Parathyroid adenoma (tissue), 2 donors: ENCODE measurements at regions not wholly inside any gene's neighbourhood (a gene's known extent, or its start where the extent isn't known, plus 50 kb on each side); places are given as distances from the start of the nearest gene placed in this dataset.

ENCODE experiments used
- H2AFZ ChIP-seq: fragments of 300-600 bp; sonication (generic); one replicate; pipeline ENCODE4 v1.7.0; 2017; ENCODE audit warnings: antibody characterized with exemption, mild to moderate bottlenecking
- H3K27ac ChIP-seq: fragments of 300-600 bp; sonication (generic); one replicate; pipeline ENCODE4 v1.7.0; 2017
- H3K27me3 ChIP-seq: fragments of 300-600 bp; sonication (generic); one replicate; pipeline ENCODE4 v1.7.0; 2017; ENCODE audit warnings: low read length; ENCODE audit not compliant: control insufficient read depth, insufficient read depth
- H3K36me3 ChIP-seq: fragments of 300-600 bp; sonication (generic); one replicate; pipeline ENCODE4 v1.7.0; 2017; ENCODE audit warnings: low read length; ENCODE audit not compliant: control insufficient read depth, insufficient read depth
- H3K4me1 ChIP-seq: fragments of 300-600 bp; sonication (generic); one replicate; pipeline ENCODE4 v1.7.0; 2017; ENCODE audit warnings: control low read depth
- H3K4me2 ChIP-seq: fragments of 300-600 bp; sonication (generic); one replicate; pipeline ENCODE4 v1.7.0; 2017; ENCODE audit warnings: low read length
- H3K4me3 ChIP-seq: fragments of 300-600 bp; sonication (generic); one replicate; pipeline ENCODE4 v1.7.0; 2017; ENCODE audit warnings: low read depth, low read length
- H3K79me2 ChIP-seq: fragments of 300-600 bp; sonication (generic); one replicate; pipeline ENCODE4 v1.7.0; 2017; ENCODE audit warnings: control low read depth
- H3K9ac ChIP-seq: fragments of 300-600 bp; sonication (generic); one replicate; pipeline ENCODE4 v1.7.0; 2017; ENCODE audit warnings: mild to moderate bottlenecking
- H3K9me3 ChIP-seq: fragments of 300-600 bp; sonication (generic); one replicate; pipeline ENCODE4 v1.7.0; 2017; ENCODE audit warnings: low read length; ENCODE audit not compliant: control insufficient read depth
- CTCF ChIP-seq: fragments of 300-600 bp; sonication (generic); IDR thresholded peaks from one replicate; pipeline ENCODE4 v1.7.0; 2017; ENCODE audit warnings: antibody characterized with exemption, mild to moderate bottlenecking
- donor health status: primary hyperparathyroidism.

- H3K4me2 ChIP-seq = no peak overlapping the region
- no peak overlapping the region for H3K27ac ChIP-seq
- H3K79me2 ChIP-seq = no peaks in the 10 kb centered on the region
- H3K9ac ChIP-seq = no peak overlapping the region
- no peak overlapping the region for H3K4me3 ChIP-seq
- no peaks in the 10 kb centered on the region for H3K36me3 ChIP-seq
- H3K27me3 ChIP-seq = no peaks in the 10 kb centered on the region
- H3K4me1 ChIP-seq = no peaks in the 10 kb centered on the region
- H3K9me3 ChIP-seq = no peaks in the 10 kb centered on the region
- H2AFZ ChIP-seq = no peak overlapping the region
- no peak for TF ChIP-seq CTCF
These were observed 150.2 kb downstream of the ACTBL2 start for GRCh38 chr5:57332361-57332760.

DNA sequence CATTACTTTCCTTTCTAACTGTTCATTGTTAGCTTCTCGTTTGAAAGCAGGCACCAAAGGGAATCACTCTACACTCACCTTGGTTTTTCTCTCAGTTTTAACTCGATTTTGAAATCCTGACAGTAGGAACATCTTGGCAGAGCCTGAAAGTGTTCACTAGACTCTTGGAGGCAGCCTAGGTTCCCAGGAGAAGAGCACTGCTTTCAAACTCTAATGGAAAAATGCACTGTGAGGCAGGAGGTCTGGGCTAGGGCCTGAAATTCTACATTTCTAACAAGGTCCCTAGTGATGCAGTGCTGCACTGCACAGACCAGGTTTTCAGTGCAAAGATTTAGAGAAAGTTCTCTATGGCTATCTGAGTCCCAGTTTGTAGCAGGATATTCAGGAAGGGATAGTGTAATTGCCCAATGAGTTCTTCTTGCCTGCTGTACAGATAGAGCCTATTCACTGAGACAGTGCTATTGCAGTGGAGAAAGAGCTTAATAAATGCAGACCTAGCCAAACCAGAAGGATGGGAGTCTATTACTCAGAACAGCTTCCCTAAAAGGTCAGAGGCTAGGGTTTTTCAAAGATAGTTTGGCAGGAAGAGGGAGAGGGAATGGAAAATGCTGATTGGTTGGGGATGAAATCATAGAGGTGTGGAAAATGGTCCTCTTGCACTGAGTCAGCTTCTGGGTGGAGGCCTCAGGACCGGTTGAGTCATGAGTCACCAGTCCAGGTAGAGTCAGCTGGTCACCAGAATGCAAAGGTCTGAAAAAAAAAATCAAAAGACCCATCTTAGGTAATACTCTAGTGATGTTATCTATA lies 153.9 kb downstream of the GPBP1 start:
- Histone ChIP-seq H3K9me3 (no peaks in the 10 kb centered on the region), H3K4me1 (no peaks in the 10 kb centered on the region), H3K79me2 (no peaks in the 10 kb centered on the region), H2AFZ (no peak overlapping the region), H3K27ac (no peak overlapping the region), H3K4me3 (no peak overlapping the region), H3K27me3 (no peaks in the 10 kb centered on the region), H3K36me3 (no peaks in the 10 kb centered on the region), H3K9ac (no peak overlapping the region), H3K4me2 (no peak overlapping the region)
- TF ChIP-seq CTCF = no peak

- no peaks in the 10 kb centered on the region for H3K9me3 ChIP-seq
- H3K36me3 ChIP-seq = no peaks in the 10 kb centered on the region
- no peaks in the 10 kb centered on the region for H3K79me2 ChIP-seq
- no peak overlapping the region for H3K9ac ChIP-seq
- no peak overlapping the region for H2AFZ ChIP-seq
- H3K27me3 ChIP-seq = no peaks in the 10 kb centered on the region
- no peak overlapping the region for H3K27ac ChIP-seq
- H3K4me2 ChIP-seq = no peak overlapping the region
- no peak for TF ChIP-seq CTCF
- no peaks in the 10 kb centered on the region for H3K4me1 ChIP-seq
- H3K4me3 ChIP-seq = no peak overlapping the region
These were observed 152.0 kb downstream of the GPBP1 start for GRCh38 chr5:57325678-57326397.

DNA sequence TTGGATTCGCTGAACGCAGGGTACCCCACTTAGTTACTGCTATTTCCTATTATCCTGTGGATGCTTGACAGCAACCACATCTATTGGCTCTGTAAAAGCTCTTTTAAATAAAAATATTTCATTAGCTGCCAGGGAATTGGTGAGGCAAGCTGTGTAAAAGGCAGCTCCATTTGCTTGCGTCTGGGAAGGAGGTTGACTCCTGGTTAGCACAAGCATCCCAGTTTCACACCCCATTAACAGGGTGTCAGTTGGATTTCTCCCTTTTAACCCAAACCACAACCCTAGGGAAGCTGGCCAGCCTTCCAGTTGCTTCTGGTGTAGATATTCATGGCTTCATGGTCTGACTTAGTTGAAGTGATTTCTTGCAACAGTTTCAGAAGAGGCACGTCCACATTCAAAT lies 151.0 kb downstream of the GPBP1 start:
- no peaks in the 10 kb centered on the region for H3K79me2 ChIP-seq
- H3K36me3 ChIP-seq = no peaks in the 10 kb centered on the region
- H3K27ac ChIP-seq = no peak overlapping the region
- no peak overlapping the region for H3K4me3 ChIP-seq
- H2AFZ ChIP-seq = no peak overlapping the region
- no peaks in the 10 kb centered on the region for H3K27me3 ChIP-seq
- no peaks in the 10 kb centered on the region for H3K4me1 ChIP-seq
- H3K9ac ChIP-seq = no peak overlapping the region
- H3K4me2 ChIP-seq = no peak overlapping the region
- no peaks in the 10 kb centered on the region for H3K9me3 ChIP-seq
- no peak for TF ChIP-seq CTCF
